COLO668 (cell line): ENCODE measurements at regions not wholly inside any gene's neighbourhood (a gene's known extent, or its start where the extent isn't known, plus 50 kb on each side); places are given as distances from the start of the nearest gene placed in this dataset.

Source experiments
- DNase-seq: peaks from one replicate; lab custom pipeline; 2025; ENCODE audit not compliant: unreplicated experiment; lab: John Stamatoyannopoulos, UW

DNA sequence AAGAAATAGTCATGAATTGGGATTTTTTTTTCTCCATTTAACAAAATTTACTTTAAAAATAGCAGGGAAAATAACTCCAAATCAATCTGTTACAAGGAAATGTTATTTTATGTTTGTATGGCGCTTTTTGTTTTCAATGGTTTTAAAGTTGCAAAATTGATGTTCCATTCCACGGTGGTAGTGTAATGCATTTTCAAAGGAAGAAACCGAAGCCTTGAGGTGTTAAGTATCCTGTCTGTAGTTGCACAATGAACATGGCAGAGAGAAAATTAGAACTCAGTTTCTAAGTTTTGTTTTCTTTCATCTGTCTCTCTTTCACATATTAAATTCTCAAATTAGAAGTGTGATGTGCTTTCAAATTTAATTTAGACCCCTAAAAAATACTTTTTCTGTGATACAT is 841.8 kb downstream of the USP25 start:
- no peak for DNase-seq

DNA sequence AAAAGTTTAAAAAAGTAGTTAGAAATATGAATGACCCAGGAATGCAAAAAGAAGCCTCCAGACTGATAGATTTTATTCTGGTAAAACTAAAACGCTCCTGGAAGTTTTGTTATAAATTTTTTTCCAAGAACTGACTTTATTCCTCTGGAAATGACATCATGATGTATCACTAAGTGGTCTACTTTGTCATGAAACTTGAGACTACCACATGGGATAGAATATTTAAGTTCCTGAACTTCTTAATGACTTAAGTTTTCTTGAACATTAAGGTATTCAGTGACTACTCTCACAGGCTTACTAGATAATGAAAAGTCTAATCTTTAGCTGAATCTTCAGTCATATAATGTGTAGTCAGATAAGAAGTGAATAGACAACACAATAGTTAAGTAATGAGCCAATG is 842.2 kb downstream of the USP25 start:
- no peak for DNase-seq

DNA sequence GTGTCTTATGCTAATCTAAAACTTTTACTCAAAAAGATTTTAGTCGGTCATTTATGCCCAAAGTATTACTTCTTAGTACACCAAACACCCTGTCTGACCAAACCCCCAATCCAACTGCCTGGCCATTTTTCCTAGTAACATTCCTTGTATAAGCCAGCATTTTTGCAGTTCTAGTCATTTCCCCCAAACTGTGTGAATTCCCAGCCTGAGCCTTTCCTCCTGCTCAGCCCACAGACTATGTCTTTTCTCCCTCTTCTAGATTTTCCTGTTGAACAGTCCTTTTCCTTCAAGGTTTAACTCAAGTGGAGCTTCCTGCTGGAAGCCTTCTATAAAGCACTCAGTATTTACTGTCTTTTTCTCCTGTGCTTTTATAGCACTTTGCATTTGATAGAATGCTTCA is 843.8 kb downstream of the USP25 start:
- DNase-seq = no peak

DNA sequence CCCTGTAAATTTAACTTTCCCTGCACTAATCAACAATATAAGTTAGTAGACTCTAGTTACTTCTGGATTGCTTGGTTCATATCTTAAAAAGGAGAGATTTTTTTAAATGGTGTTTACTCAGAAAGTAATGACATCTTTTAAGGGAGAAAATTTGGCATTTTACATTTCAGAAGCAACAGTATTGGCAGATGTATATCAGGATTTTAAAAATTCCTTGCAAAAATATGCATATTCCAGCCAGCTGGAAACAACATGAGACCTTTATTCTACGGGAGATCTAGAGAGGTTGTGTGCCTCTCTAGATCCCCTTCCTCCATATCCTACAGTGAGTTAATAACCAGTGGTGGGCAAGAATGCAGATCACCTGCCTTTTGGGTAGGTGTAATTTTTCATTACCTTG is 848.2 kb downstream of the USP25 start:
- no peak for DNase-seq

DNA sequence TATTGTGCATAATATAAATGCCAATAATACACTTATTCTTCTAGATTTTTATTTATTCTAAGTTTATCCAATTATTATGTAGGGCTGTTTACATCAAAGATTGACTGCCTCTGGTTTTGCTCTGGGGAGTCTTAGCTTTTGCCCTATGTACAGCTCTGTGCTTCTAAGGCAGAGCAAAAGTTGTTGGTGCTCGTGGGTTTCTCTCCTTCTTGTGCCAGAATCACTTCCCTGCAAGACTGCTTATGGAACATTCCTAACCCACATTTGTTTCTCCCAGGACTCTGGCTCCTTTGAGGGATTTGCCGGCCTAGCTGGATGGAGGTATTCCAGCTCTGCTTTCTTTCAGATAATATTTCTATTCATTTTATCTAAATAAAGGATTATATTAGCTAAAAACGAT is 849.1 kb downstream of the USP25 start:
- no peak for DNase-seq

DNA sequence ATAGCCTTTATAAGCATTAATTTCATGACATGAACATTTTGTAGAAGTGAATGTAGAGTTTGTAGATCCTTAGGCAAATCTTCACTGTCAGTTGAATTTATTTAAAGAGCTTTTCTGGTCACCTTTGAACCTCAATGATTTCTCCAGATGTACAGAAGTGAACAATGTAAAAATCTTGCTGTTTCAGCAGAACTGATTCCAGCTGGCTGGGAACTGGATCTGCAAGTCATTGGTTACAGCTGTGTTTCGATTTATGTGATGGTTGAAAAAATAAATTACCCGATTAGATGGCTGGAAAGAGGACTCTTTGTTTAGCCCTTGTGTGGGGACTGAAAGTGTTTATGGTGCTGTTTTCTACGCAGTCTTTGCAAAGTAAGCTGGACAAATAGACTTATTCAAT is 849.8 kb downstream of the USP25 start:
- no peak for DNase-seq

DNA sequence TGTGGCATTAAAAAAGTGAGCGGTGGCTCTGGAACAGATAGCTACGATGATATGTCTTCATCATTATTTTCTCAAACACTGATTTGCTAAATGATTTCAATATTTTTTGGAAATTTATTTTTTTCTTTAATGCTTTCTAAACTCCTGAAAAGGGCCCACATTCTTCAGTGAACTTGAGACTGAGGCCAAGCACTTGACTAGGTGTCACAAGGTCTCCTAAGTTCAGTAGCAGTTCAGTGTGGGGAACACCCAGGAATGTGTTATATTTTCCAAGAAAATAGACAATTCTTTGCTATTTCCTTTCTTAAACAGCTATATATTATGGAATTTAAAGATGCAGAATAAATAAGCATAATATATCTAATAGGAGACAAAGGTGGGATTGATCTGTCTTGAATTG is 850.9 kb downstream of the USP25 start:
- no peak for DNase-seq

DNA sequence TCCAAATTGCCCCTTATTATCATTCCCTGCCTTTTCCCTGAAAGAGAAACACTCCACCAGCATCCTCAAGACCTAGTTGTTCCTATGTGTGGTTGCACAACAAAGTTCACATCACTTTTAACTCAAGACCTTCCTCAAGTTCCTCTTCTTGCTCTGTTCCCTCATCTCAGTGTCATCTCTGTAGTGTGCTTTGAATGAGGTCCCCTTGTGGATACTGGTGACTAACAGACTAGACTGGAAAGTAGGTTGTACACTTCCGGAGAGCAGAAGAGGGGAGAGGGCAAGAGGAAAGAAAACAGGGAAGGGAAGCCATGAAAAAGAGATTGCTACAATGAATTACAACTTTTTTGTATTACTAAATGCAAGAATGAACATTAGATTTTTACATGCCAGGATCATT is 853.8 kb downstream of the USP25 start:
- no peak for DNase-seq

DNA sequence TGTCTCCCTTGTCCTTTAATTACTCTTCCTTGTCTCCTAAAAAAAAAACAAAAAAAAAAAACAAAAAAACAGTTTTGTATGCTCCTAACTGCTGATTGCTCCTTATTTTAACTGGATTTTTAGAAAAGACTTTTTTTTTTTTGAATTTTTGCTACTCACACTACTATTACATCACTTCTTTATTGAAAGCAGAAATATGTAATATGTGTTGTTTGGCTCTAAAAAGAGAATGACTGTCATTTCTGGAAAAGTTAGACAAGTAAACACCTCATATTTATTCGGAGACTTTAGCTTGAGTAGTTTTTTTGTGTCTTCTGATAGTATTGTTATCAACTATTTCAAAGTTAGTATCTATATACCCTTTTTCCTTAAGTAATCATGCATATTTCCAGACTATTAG is 855.0 kb downstream of the USP25 start:
- DNase-seq = no peak

DNA sequence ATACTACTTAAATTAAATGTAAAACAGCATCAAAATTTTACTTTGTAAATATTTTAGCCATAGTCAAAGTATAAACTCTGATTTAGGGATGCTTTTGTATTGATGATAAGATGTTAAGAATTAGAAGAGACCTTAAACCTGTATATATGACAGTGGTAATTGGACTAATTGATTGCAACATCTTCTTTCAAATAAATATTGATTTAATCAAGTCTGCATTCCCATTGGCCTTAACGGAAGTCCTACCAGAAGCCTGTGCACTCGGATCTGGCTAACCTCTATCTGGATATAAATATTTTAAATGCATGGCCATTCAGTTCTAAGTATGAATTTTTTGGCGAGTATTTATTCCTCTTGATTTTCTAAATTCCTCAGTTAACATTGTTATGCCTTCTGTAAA is 856.1 kb downstream of the USP25 start:
- DNase-seq = no peak

DNA sequence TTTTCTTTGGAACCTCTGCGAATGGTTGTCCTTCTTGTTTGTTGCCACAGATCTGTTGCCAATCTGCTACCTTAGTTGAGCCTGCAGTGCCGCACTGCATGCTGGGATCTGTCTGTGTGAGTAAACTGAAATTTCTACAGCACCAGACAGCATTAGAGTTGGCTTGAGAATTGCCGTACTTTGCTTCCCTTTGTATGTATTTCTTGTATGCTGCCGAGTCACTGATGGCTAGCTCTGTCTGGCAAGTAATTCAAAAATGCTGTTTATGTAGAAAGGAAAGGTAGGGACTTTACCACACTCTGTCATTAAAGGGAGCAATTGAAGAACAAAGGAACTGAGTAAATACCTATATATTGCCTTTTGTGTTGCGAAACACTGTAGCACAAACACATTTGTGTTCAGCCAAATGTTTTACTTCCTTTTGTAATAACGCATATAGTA is 857.4 kb downstream of the USP25 start:
- no peak for DNase-seq

DNA sequence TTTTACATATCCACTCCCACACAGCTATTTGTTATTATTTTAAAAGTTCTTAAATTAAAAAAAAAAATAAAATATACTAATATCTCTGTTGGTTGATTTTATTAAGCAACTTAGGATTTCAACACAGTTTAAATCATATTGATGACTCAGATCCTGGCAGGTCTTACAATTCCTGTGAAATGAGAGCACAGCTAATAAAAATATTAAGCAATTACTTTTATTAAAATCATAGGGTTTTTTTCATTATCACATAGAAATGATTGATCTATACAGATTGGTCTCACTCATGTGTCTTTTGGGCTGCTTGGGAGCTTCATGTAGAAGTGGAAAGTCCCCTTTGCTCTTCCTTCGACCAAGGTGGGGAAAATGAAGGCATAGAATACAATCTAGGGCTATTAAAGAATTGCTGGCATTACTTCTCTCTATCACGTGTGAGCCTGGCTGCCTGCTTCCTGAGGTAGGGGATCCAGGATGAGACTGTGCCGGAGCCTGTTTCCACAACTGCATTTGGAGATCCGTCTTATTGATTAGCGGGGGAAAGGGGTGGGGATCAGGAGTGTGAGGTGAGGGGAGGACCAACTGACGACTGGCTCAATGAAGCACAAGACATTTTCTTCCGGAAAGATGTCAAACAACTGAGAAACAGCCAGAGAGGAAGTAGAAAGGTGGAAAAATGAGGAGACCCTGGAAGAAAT is 858.0 kb downstream of the USP25 start:
- DNase-seq = no peak

DNA sequence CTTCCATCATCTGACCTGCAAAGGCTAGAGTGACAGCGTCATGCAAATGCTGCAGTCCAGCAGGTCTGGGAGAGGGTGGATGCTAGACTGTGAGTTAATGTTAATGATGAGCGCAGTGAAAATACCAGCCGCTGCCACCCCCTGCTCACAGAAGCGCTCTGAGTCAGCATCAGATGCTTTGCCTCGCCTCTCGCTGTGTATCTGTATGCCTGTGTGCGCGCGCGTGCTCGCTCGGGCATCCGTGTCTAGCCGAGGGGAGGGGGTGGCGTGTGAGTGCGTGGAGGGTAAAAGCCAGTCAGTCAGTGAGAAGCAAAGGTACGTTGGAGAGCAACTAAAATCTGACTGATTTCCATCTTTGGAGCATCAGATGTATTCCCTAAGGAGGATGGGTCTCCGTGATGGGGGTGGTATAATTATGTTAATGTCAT is 858.7 kb downstream of the USP25 start:
- DNase-seq = no peak

DNA sequence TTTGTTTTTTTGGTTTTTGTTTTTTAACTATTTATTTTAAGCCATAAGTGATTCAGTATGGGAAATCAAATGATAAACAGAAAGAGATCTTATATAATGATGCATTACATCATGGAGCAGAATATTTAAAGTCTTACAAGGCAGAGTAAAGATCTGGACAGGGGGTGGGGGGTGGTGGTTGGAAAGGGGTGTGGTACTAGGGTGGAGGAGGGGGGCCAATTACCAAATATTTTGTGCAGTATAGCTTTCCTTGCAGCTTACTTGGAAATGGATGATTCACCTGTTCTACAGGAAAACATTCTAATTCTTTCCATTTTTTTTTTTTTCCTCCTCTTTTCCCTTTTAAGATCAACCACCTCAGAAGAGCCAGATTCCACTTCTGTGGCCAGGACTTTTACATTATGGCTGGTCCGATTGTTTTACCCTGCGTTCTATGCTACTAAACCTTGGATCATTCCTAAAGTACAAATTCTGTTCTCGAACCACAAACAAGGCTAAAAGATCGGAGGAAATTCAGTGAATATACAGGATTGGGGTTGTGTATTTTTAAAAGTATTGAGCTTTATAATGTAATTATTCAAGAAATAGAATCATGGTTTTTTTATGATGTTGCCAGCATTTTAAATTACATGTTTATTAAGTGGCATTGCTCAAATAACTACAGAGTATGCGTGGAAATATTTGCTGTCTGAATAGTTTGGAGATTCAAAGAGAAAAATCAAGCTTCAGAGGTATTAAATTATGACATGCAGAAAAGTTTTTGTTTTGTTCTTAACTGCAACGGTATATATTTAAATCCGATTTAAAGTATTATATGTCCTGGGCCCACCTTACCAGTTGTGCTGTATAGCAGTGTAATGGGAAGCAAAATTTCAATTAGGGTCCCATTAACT is 859.5 kb downstream of the USP25 start:
- DNase-seq = no peak

DNA sequence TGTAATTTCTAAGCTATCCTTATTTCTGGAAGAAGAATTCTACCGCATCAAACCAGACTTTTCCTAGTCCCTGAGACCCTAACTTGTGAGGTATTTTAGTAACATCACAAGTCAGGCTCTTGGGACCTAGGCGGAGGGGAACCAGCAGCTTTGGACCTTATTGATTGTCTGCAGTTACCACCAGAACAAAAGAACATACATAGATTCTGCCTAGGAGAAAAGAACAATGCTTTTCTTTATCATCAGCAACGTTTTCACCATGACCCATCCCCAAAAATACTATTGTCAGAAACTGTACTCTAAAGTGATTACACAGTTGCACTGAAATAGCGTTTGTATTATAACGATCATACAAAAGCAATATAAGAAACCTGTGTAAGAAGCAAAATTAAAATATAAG is 860.4 kb downstream of the USP25 start:
- DNase-seq = no peak

DNA sequence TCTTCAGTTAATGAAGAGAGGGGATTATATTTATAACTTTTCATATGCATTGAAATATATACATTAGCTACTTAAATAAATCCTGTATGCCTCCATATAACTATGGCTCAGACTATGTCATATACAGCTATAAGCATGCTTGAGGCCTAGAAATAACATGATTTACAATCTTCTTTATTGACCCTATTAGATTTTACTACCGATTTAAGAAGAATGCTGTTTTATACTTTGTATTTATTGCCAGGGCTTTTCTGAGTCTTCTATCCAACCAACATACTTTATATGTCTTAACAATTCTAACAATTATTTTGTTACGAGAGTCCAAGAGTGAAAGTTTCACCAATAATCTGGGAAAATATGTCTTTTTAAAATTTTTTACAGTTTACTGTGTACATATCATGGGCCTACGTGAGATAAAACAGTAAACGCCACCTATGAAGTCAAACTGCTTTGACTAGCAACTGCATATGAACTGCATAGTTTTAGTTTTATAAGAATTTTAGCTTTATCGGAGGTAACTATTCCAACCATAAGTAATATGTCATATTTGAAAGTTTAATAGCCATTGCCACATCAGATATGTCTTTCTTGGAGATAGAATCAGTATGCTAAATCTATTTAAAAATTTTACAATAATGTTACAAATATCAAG is 861.0 kb downstream of the USP25 start:
- DNase-seq = no peak

DNA sequence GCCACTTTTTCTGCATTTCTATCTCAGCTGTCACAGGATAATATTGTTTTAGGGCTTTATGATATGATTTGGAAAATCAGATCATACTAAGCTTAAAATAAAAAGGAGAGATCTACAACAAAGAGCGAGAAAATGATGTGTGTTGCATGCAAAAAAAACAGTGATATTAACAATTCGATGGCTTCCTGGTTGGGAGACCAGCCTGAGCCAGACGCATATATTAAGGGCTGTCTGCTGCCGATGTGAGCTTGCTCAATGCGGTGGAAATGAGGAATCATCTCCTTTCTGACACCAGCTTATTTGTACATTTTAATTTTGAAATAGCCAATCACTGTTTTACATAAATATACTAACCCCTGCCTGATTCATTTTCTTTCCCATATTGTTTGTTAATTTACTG is 862.6 kb downstream of the USP25 start:
- no peak for DNase-seq

DNA sequence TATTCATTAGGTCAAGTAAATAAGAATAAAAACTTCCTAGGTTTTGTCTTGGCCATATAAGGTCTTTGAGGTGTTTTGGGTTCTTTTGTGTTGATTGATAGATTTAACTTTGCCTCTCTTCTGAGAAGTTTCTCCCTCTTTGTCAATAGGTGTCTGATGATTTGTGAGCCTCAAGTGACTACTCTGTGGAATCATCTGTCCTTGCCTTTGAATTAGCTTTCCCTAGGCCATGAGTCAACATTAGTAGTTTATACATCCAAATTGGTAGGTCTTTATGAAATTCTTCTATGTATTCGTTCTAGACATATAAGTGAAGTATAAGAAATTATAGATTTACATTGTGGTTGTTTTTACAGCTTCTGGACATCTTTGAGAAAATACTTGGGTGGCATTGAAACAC is 864.4 kb downstream of the USP25 start:
- no peak for DNase-seq

DNA sequence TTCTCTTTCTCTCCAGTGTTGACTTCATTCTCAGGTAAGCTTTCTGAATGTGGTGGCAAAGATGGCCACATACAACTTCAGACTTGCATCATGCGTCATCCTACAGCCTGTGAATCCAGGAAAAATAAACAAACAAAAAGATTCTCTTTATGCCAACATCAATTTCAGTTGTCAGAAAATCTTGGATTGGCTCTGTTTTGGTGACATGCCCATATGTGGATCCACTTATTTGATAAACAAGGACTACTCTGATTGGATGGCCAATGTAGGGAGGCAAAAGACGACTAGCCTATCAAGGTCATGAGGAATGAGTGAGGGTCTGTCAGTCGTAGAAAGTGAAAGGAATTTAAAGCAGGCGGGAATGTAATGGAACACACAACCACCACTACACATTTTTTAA is 866.6 kb downstream of the USP25 start:
- DNase-seq = no peak

DNA sequence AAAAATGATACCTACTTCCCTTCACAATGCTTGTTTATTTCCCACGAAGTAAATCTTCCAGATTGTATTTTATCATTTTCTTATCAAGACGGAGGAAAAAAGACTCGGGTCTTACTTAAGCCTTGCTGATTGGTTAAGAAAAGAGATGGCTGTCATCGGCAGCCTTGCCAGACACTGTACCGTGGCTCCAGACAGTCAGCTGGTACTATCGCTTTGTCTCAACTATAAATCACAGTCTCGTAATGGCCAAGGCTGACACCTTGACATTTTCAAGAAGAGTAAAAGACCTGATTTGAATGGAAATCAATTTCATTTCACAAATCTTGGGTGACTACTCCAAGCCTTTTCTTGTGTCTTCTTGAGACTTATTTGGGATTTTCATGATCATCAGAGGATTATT is 868.0 kb downstream of the USP25 start:
- DNase-seq = no peak

DNA sequence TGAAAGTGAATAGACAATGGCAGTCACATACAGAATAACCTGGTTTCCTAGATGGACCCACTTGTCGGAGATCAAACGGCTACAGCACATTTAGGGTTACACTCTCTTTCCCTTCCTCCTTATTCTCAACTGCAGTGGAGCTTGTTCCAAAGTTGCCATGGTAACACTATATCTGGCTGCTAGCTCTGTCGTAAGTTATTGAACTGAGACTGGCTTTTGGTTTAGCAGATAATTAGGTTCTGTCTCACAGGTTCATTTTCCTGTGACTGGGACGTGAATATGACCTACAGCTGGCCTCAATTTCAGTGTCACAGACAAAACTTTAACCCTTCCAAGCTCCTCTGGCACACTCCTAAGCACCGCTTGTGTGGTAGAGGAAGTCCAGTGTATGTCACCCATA is 875.8 kb downstream of the USP25 start:
- no peak for DNase-seq

DNA sequence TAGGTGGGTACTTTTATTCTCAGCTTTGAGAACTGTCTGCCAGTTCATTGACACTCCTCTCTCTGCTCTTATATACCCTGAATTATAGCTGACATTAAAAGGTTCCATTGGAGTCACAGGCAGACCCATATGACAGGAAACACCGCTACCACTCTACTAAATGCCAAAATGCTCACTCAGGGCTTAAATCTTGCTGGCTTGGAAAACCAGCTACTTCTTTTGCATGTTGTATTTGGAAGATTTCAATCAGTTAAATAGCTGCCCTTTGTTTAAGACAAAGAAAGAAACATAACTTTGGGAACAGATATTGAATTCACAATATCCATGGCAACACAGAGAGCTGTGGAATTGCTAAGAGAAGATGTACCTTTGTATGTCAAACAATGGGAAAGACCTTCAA is 876.5 kb downstream of the USP25 start:
- DNase-seq = no peak
